ENCODE measurements at regions not wholly inside any gene's neighbourhood (a gene's known extent, or its start where the extent isn't known, plus 50 kb on each side); places are given as distances from the start of the nearest gene placed in this dataset.

- no peak for TF ChIP-seq CTCF (IDR thresholded peaks at IDR 0.05; ENCODE audit: poor library complexity)
- no peak for TF ChIP-seq EZH2phosphoT487 (IDR thresholded peaks at IDR 0.05; ENCODE audit: low read depth, severe bottlenecking, unreplicated experiment)
These were observed 382.9 kb upstream of the B3GALT2 start for GRCh38 chr1:193569096-193569982.
